ENCODE measurements at regions not wholly inside any gene's neighbourhood (a gene's known extent, or its start where the extent isn't known, plus 50 kb on each side); places are given as distances from the start of the nearest gene placed in this dataset.

DNA sequence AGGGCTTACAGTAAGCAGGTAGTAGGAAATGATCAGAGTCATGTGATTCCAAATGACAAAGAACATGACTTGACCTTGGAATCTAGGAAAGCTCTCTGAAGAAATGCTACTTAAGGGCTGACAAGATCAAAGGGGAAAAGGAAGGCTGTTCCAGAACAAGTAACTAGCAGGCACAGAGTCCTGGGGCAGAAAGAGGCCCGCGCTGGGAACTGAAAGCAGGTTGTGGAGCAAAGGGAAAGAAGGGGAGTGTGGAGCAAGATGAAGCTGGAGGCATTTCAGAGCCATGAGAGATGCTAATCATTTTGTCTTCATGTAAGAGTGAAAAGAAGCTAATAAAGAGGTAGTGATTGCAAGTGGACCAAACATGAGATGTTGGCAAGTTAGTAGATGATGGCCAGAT is 397.5 kb downstream of the DTWD2 start:
- Histone ChIP-seq H3K9me3 (ENCODE audit: low read length) (no peaks in the 10 kb centered on the region), H2AFZ (ENCODE audit: low read length) (no peak overlapping the region), H3K9me2 (ENCODE audit: insufficient read depth, low read length) (no peaks in the 10 kb centered on the region), H3K4me3 (ENCODE audit: low read depth, low read length, poor library complexity, severe bottlenecking) (no peak overlapping the region), H3K36me3 (ENCODE audit: insufficient read depth, low read length) (no peaks in the 10 kb centered on the region), H3K27ac (ENCODE audit: low read depth, low read length, poor library complexity, severe bottlenecking) (no peak overlapping the region), H3K4me1 (ENCODE audit: insufficient read depth, low read length, poor library complexity, severe bottlenecking) (no peaks in the 10 kb centered on the region), H4K20me1 (ENCODE audit: insufficient read depth, low read length) (no peaks in the 10 kb centered on the region), H3K79me2 (ENCODE audit: insufficient read depth, low read depth, low read length) (no peaks in the 10 kb centered on the region), H3K4me2 (ENCODE audit: low read length) (no peak overlapping the region)
- CTCF ChIA-PET (ENCODE audit: unreplicated experiment): no interaction called here
- intact Hi-C loops (cut with micrococcal nuclease; ENCODE audit: unreplicated experiment): no loop called here
- no peak for DNase-seq (ENCODE audit: low spot score)
- POLR2A ChIA-PET: no interaction called here
- BruUV-seq (replicated peaks): no TSS peak
- TF ChIP-seq, protein P1, sequence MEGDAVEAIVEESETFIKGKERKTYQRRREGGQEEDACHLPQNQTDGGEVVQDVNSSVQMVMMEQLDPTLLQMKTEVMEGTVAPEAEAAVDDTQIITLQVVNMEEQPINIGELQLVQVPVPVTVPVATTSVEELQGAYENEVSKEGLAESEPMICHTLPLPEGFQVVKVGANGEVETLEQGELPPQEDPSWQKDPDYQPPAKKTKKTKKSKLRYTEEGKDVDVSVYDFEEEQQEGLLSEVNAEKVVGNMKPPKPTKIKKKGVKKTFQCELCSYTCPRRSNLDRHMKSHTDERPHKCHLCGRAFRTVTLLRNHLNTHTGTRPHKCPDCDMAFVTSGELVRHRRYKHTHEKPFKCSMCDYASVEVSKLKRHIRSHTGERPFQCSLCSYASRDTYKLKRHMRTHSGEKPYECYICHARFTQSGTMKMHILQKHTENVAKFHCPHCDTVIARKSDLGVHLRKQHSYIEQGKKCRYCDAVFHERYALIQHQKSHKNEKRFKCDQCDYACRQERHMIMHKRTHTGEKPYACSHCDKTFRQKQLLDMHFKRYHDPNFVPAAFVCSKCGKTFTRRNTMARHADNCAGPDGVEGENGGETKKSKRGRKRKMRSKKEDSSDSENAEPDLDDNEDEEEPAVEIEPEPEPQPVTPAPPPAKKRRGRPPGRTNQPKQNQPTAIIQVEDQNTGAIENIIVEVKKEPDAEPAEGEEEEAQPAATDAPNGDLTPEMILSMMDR (conservative IDR thresholded peaks at IDR 0.05; ENCODE audit: low read length): no peak
- no peak for TF ChIP-seq EZH2phosphoT487 (IDR thresholded peaks at IDR 0.05; ENCODE audit: borderline replicate concordance, low read depth, low read length)

DNA sequence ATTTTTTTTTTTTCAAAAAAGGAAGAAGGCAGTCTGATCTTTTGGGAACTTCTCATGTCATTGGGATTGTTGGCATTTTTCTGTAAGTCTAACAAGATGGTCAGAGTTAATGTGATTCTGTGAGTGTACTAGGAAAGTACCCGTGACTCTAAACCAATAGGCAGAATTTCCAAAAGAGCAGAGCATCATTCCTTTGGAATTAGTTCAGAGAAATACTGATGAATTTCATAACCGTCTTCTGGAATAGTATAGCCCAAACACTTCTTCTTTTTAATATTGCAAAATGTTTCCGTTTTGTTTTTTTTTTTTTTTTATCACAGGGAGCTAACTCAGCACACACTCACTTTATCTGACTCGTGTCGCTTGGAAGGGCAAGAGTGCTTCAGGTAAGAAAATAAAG is 407.4 kb downstream of the DTWD2 start:
- H2AFZ ChIP-seq (ENCODE audit: low read length): no peak overlapping the region
- DNase-seq (ENCODE audit: low spot score): no peak
- POLR2A ChIA-PET: no interaction called here
- no TSS peak for BruUV-seq (replicated peaks)
- H3K27ac ChIP-seq (ENCODE audit: low read depth, low read length, poor library complexity, severe bottlenecking): no peak overlapping the region
- CTCF ChIA-PET (ENCODE audit: unreplicated experiment): no interaction called here
- TF ChIP-seq EZH2phosphoT487 (IDR thresholded peaks at IDR 0.05; ENCODE audit: borderline replicate concordance, low read depth, low read length): no peak
- TF ChIP-seq, protein P1 (conservative IDR thresholded peaks at IDR 0.05; ENCODE audit: low read length): no peak
- intact Hi-C loops (cut with micrococcal nuclease; ENCODE audit: unreplicated experiment): no loop called here
- no peaks in the 10 kb centered on the region for H3K36me3 ChIP-seq (ENCODE audit: insufficient read depth, low read length)
- no peaks in the 10 kb centered on the region for H3K9me3 ChIP-seq (ENCODE audit: low read length)
- H3K4me1 ChIP-seq (ENCODE audit: insufficient read depth, low read length, poor library complexity, severe bottlenecking): no peaks in the 10 kb centered on the region
- H3K79me2 ChIP-seq (ENCODE audit: insufficient read depth, low read depth, low read length): no peaks in the 10 kb centered on the region
- no peaks in the 10 kb centered on the region for H4K20me1 ChIP-seq (ENCODE audit: insufficient read depth, low read length)
- no peaks in the 10 kb centered on the region for H3K9me2 ChIP-seq (ENCODE audit: insufficient read depth, low read length)
- H3K4me3 ChIP-seq (ENCODE audit: low read depth, low read length, poor library complexity, severe bottlenecking): no peak overlapping the region
- no peak overlapping the region for H3K4me2 ChIP-seq (ENCODE audit: low read length)

DNA sequence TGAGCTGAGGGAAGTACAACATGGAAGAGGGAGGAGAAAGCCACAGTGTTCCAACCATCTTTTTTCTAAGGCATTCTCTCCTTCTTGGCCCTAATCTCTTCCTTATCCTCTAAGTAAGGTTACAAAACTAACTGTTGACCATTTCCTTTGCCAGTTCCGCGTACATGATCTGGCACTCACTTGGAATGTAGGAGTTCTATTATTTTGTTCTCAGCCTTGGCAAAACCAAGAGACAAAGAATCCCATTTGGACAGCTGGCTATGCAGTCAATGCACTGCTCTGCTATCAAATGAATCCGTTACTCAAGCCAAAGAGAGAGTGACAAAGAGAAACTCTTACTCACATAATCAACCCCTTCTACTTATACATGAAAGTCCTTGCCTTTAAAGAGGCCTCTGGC is 410.3 kb downstream of the DTWD2 start:
- ChIA-PET CTCF (ENCODE audit: unreplicated experiment) (no interaction called here), POLR2A (interaction anchor here (0.6 kb wide), 1 partner anchor 949 kb away, joined by 3 read pairs; no protein-coding TSS in a partner anchor)
- H3K4me2 ChIP-seq (ENCODE audit: low read length): no peak overlapping the region
- H3K79me2 ChIP-seq (ENCODE audit: insufficient read depth, low read depth, low read length): no peaks in the 10 kb centered on the region
- no peaks in the 10 kb centered on the region for H3K9me2 ChIP-seq (ENCODE audit: insufficient read depth, low read length)
- H3K4me3 ChIP-seq (ENCODE audit: low read depth, low read length, poor library complexity, severe bottlenecking): no peak overlapping the region
- intact Hi-C loops (cut with micrococcal nuclease; ENCODE audit: unreplicated experiment): no loop called here
- H3K9me3 ChIP-seq (ENCODE audit: low read length): no peaks in the 10 kb centered on the region
- H3K4me1 ChIP-seq (ENCODE audit: insufficient read depth, low read length, poor library complexity, severe bottlenecking): no peaks in the 10 kb centered on the region
- H3K36me3 ChIP-seq (ENCODE audit: insufficient read depth, low read length): no peaks in the 10 kb centered on the region
- no TSS peak for BruUV-seq (replicated peaks)
- no peak for DNase-seq (ENCODE audit: low spot score)
- no peak overlapping the region for H2AFZ ChIP-seq (ENCODE audit: low read length)
- no peak for TF ChIP-seq EZH2phosphoT487 (IDR thresholded peaks at IDR 0.05; ENCODE audit: borderline replicate concordance, low read depth, low read length)
- TF ChIP-seq, protein P1 (conservative IDR thresholded peaks at IDR 0.05; ENCODE audit: low read length): no peak
- no peaks in the 10 kb centered on the region for H4K20me1 ChIP-seq (ENCODE audit: insufficient read depth, low read length)
- no peak overlapping the region for H3K27ac ChIP-seq (ENCODE audit: low read depth, low read length, poor library complexity, severe bottlenecking)
